Body of pancreas (tissue), 4 donors: ENCODE measurements at regions not wholly inside any gene's neighbourhood (a gene's known extent, or its start where the extent isn't known, plus 50 kb on each side); places are given as distances from the start of the nearest gene placed in this dataset.

Experiments
- ATAC-seq: fragments of 150-250 bp; one replicate; pipeline ENCODE4 v1.9.1; 2016
- DNase-seq, 4 donors: peaks; one replicate each; pipeline ENCODE4 v3.0.0-alpha.2; 2019
- H3K27ac ChIP-seq, 4 donors: fragments of 200-600 bp; sonication (generic); 1 replicate in 3 of 4; 2 replicates in 1 of 4; pipeline versions ENCODE4 v1.5.1 to v1.6.1; 2016 to 2019; ENCODE audit warnings: mild to moderate bottlenecking in 1 of 4, mixed read lengths in 1 of 4, moderate library complexity in 1 of 4
- H3K27me3 ChIP-seq, 2 donors: fragments of 200-600 bp; sonication (generic); one replicate each; pipeline ENCODE4 v1.6.0; 2016; ENCODE audit warnings: mild to moderate bottlenecking in 1 of 2
- H3K36me3 ChIP-seq, 2 donors: fragments of 200-600 bp; sonication (generic); replicated peaks in 1 of 2; 2 replicates each; pipeline ENCODE4 v1.5.1; 2016; ENCODE audit warnings: low read depth in 2 of 2; ENCODE audit not compliant: insufficient read depth in 1 of 2
- H3K4me1 ChIP-seq: fragments of 200-600 bp; sonication (generic); one replicate; pipeline ENCODE4 v1.6.0; 2016
- H3K4me3 ChIP-seq, 2 donors: fragments of 200-600 bp; sonication (generic); 1 replicate in 1 of 2; 2 replicates in 1 of 2; pipeline ENCODE4 v1.5.1; 2016 to 2019
- H3K9me3 ChIP-seq, 3 donors: fragments of 200-600 bp; sonication (generic); 1 replicate in 2 of 3; 2 replicates in 1 of 3; pipeline ENCODE4 v1.5.1; 2016
- CTCF ChIP-seq, 7 experiments: fragments of 450-650 bp in 4 of 7; fragments of 200-600 bp in 3 of 7; sonication (generic) in 3 of 7; IDR thresholded peaks; one replicate each; pipeline ENCODE4 v1.5.1; 2016 to 2019; ENCODE audit warnings: antibody characterized with exemption in 7 of 7
- POLR2A ChIP-seq, 3 donors: fragments of 450-650 bp; IDR thresholded peaks; one replicate each; pipeline ENCODE4 v1.6.1; 2016; ENCODE audit warnings: antibody characterized with exemption in 3 of 3, mild to moderate bottlenecking in 2 of 3
- WGBS, 2 donors: methylation state at CpG; one replicate each; pipeline ENCODE4 v1.1.5; 2017; 5-methylcytosine and 5-hydroxymethylcytosine counted together
- intact Hi-C: fragments of 100-400 bp; cut with DNase I; formaldehyde crosslinking; loops from one replicate; pipeline ENCODE4 v1.15.1; 2023

DNA sequence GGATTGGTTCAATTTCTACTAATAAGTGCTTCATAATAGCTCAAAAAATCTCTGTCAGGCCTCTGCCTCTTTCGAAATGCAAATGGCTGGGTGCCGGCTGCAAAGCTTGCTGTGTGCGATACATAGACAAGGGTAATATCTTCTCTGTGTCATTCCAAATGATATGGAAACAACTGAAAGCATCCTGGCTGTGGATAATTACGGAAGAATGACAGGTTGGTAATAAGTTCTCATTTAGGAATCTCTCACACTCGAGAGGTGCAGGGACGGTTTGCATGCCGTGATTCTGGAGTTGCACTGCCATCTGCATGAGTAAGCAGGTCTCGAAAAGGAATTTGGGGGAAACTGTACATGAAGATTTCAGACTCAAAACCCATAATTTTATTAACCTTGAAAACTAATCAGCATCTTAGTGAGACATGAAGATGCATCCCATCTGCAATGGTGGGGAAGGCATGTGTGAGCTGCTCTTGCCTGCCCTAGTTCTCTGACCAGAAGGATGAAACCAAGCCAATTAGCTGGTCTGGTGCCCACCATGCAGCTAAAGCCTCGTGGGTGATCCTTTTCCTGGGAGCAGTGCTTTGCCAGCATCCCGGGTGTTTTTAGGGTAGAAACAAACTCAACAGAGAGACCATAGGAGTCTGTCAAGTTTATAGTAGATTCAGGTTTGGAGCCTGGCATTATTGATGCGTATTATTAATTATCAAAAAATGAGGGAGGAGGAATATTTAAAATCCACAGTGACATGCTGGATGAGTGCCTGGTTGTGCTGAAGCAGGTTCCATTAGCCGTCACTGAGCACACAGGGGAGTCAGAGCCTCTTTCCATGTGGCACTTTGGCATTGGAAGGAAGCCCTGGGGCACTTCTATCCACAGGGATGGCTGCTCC is 503.6 kb upstream of the MGMT start:
- H3K9me3 ChIP-seq, result no peaks in the 10 kb centered on the region
- ATAC-seq (no peak), DNase-seq (no peak)
- H3K4me3 ChIP-seq, result no peak overlapping the region
- intact Hi-C loops, result no loop called here
- H3K27ac ChIP-seq, result no peak overlapping the region
- 73 to 78% methylated on average over 12 of the region's 12 CpGs for WGBS, 2 donors
- no peak for TF ChIP-seq POLR2A (IDR thresholded peaks at IDR 0.05)
- no peak for TF ChIP-seq CTCF (IDR thresholded peaks at IDR 0.05)
- no peaks in the 10 kb centered on the region for H3K36me3 ChIP-seq
- no peaks in the 10 kb centered on the region for H3K27me3 ChIP-seq
- no peaks in the 10 kb centered on the region for H3K4me1 ChIP-seq

DNA sequence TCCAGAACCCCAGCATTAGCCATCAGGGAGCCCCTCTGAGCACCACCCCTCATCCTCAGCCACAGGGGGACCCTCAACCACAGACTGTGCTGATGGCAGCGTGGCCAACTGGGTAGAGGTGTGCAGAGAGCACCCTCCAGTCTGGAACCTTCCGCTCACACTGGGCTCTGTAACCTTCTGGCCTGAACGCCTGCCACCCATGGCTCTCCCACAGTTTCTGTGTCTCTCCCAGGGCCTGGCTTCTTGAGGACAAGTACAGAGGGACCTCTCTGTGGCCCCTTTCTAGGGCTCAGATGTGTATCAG is 503.0 kb upstream of the MGMT start:
- Histone ChIP-seq H3K36me3 (no peaks in the 10 kb centered on the region), H3K4me3 (no peak overlapping the region), H3K9me3 (no peaks in the 10 kb centered on the region), H3K4me1 (no peaks in the 10 kb centered on the region), H3K27ac (no peak overlapping the region), H3K27me3 (no peaks in the 10 kb centered on the region)
- intact Hi-C loops, result no loop called here
- no peak for TF ChIP-seq POLR2A (IDR thresholded peaks at IDR 0.05)
- TF ChIP-seq CTCF (IDR thresholded peaks at IDR 0.05), result no peak
- ATAC-seq (no peak), DNase-seq (no peak)
- WGBS, 2 donors, result 50 to 52% methylated on average over 3 of the region's 3 CpGs

DNA sequence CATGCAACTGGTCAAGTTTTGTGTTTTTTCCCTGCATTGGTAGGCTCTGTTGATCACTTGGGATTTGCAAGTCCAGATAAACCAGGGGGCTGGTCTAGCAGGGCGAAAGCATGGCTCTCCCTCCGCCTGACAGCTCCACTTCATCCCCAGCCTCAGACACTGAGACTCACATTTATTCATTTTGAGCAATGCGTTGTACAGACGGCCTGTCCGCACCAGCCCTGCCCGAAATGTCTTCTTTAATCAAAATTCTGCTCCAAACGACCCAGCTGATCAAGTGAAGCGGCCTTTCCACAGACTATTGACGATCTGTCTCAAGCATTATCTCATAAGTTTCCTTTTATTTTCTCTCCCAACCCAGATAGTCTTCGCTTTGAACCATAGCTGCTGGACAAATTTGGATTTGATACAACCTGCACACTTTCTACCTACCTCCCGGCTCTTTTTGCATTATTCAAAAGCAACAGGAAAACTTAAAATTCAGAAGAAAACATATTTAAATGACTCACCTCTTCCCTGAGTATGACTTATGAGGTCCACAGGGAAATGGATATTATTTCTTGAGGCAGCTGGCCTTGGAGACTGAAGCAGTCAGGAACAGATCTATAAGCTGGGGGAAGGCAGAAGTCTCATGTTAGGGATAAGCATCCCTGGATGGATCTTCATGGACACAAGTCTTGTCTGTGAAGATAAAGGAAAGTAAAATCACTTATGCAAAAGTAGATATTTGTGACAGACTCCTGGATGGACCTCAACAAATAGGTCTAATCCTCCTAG is 498.9 kb upstream of the MGMT start:
- H3K27me3 ChIP-seq, result no peaks in the 10 kb centered on the region
- ATAC-seq, result no peak
- intact Hi-C loops, result no loop called here
- H3K9me3 ChIP-seq, result no peaks in the 10 kb centered on the region
- H3K27ac ChIP-seq, result no peak overlapping the region
- H3K36me3 ChIP-seq, result no peaks in the 10 kb centered on the region
- no peak for DNase-seq
- no peak overlapping the region for H3K4me3 ChIP-seq
- no peak for TF ChIP-seq POLR2A (IDR thresholded peaks at IDR 0.05)
- TF ChIP-seq CTCF (IDR thresholded peaks at IDR 0.05), result no peak
- WGBS, 2 donors, result 61 to 68% methylated on average over 11 of the region's 11 CpGs
- no peaks in the 10 kb centered on the region for H3K4me1 ChIP-seq

DNA sequence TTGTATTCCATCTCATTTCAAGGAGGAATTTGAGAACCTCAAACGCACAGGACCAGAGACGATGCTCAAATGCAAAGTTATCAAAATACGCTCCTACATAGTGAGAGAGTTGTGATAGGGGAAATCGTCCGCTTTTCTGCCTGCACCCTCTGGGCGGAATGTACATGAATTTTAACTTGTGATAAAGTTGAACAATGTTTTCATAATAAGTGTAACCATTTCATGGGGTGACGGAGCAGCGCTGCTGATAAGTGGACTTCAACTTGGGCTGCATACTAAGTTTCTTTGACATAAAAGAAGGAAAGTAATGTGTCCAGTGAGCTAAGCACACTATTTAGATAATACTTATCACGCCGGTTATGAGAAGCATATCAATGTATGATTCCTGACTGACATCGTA is 497.5 kb upstream of the MGMT start:
- TF ChIP-seq CTCF (IDR thresholded peaks at IDR 0.05) (no peak), POLR2A (IDR thresholded peaks at IDR 0.05) (no peak)
- Histone ChIP-seq H3K27me3 (no peaks in the 10 kb centered on the region), H3K36me3 (no peaks in the 10 kb centered on the region), H3K9me3 (no peaks in the 10 kb centered on the region), H3K27ac (no peak overlapping the region), H3K4me1 (no peaks in the 10 kb centered on the region), H3K4me3 (no peak overlapping the region)
- 69 to 71% methylated on average over 11 of the region's 11 CpGs for WGBS, 2 donors
- ATAC-seq (no peak), DNase-seq (no peak)
- intact Hi-C loops, result no loop called here
